HFFc6 (cell line): ENCODE measurements at regions not wholly inside any gene's neighbourhood (a gene's known extent, or its start where the extent isn't known, plus 50 kb on each side); places are given as distances from the start of the nearest gene placed in this dataset.

Experiments used
- DNase-seq: peaks from one replicate; pipeline ENCODE4 v3.0.0-alpha.2; 2018
- H3K27ac Mint-ChIP-seq: 2 replicates; pipeline ENCODE4 v1.8.0; 2020; ENCODE audit warnings: mild to moderate bottlenecking, mixed read lengths
- H3K27me3 Mint-ChIP-seq: 2 replicates; pipeline ENCODE4 v1.8.0; 2021; ENCODE audit warnings: mild to moderate bottlenecking, moderate library complexity, mixed read lengths; ENCODE audit not compliant: insufficient read depth
- H3K36me3 Mint-ChIP-seq: 2 replicates; pipeline ENCODE4 v1.8.0; 2021; ENCODE audit warnings: low read depth, mixed read lengths
- H3K4me1 Mint-ChIP-seq: 2 replicates; pipeline ENCODE4 v1.8.0; 2020; ENCODE audit warnings: low read depth, mixed read lengths
- H3K4me3 Mint-ChIP-seq: 2 replicates; pipeline ENCODE4 v1.8.0; 2020; ENCODE audit warnings: mild to moderate bottlenecking, moderate library complexity, mixed read lengths
- H3K9me3 Mint-ChIP-seq: 2 replicates; pipeline ENCODE4 v1.8.0; 2020; ENCODE audit warnings: mild to moderate bottlenecking, mixed read lengths
- TF ChIP-seq, protein P1 (sequence below): fragments of 200-600 bp; sonication (generic); IDR thresholded peaks from 2 replicates; pipeline ENCODE4 v1.5.0; 2021; ENCODE audit warnings: antibody characterized with exemption, mild to moderate bottlenecking

DNA sequence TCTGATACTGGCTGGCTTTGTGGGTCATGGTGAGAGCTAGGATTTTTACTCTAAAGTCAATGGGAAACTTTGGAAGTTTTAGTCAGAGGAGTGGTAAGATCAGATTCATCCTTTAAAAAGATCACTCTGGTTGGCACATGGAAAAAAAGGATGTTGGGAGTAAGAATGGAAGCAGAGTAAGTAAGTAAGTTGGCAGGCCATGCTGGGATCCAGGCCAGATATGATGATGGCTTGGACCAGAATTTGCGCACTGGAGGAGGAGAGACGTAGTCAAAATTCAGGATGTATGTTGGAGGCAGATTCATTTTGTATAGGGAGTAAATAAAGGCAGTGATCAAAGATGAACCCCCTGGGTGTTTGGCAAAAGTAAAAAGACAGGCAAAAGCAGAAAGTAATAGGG is 283.3 kb upstream of the THSD7B start:
- DNase-seq = no peak
- H3K9me3 Mint-ChIP-seq = peaks cover 36% of the 10 kb centered on the region
- no peaks in the 10 kb centered on the region for H3K4me1 Mint-ChIP-seq
- no peak overlapping the region for H3K27ac Mint-ChIP-seq
- no peaks in the 10 kb centered on the region; the same call in 1 of the 2 replicates for H3K36me3 Mint-ChIP-seq
- no peak overlapping the region for H3K4me3 Mint-ChIP-seq
- no peaks in the 10 kb centered on the region for H3K27me3 Mint-ChIP-seq
- TF ChIP-seq, protein P1, sequence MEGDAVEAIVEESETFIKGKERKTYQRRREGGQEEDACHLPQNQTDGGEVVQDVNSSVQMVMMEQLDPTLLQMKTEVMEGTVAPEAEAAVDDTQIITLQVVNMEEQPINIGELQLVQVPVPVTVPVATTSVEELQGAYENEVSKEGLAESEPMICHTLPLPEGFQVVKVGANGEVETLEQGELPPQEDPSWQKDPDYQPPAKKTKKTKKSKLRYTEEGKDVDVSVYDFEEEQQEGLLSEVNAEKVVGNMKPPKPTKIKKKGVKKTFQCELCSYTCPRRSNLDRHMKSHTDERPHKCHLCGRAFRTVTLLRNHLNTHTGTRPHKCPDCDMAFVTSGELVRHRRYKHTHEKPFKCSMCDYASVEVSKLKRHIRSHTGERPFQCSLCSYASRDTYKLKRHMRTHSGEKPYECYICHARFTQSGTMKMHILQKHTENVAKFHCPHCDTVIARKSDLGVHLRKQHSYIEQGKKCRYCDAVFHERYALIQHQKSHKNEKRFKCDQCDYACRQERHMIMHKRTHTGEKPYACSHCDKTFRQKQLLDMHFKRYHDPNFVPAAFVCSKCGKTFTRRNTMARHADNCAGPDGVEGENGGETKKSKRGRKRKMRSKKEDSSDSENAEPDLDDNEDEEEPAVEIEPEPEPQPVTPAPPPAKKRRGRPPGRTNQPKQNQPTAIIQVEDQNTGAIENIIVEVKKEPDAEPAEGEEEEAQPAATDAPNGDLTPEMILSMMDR = no peak

DNA sequence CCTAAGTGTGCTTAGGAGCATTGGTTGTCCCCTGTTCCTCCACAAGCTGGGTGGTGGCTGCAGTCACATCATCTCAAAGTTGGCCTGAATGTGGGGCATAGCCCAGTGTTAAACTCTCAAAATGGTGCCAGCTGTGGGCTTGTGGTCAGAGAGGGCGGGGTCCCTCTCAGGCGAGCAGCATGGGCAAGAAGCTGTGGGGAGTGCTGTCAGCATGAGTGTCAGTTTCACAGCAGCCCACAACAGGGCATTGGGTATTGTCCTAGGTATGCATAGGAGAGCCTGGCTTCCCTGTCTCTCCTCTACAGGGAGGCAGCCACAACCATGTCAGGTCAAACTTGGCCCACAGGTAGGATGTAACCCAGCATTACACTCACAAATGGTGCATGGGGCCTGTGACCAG is 285.6 kb upstream of the THSD7B start:
- no peak for DNase-seq
- no peak overlapping the region for H3K27ac Mint-ChIP-seq
- H3K4me3 Mint-ChIP-seq = no peak overlapping the region
- peaks cover 31% of the 10 kb centered on the region for H3K9me3 Mint-ChIP-seq
- no peaks in the 10 kb centered on the region for H3K27me3 Mint-ChIP-seq
- H3K4me1 Mint-ChIP-seq = no peaks in the 10 kb centered on the region
- H3K36me3 Mint-ChIP-seq = no peaks in the 10 kb centered on the region; the same call in 1 of the 2 replicates
- TF ChIP-seq, protein P1 = no peak

DNA sequence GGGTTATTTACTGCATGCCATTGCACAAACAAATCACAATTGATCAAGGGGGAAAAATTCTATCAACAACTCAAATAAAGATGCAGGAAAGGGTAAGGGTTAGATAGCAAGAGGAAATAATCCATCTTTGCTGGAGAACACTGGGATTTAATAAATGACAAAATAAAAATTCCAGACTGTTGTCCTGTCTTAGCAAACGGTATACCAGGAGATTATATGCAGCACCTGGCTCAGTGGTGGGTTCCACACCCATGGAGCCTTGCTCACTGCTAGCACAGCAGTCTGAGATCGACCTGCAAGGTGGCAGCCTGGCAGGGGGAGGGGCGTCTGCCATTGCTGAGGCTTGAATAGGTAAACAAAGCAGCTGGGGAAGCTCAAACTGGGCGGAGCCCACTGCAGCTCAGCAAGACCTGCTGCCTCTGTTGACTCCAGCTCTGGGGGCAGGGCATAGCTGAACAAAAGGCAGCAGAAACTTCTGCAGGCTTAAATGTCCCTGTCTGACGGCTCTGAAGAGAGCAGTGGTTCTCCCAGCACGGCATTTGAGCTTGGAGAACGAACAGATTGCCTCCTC is 296.5 kb upstream of the THSD7B start:
- no peak overlapping the region for H3K27ac Mint-ChIP-seq
- peaks cover 48% of the 10 kb centered on the region for H3K9me3 Mint-ChIP-seq
- H3K36me3 Mint-ChIP-seq = no peaks in the 10 kb centered on the region; the same call in 1 of the 2 replicates
- no peak overlapping the region for H3K4me3 Mint-ChIP-seq
- DNase-seq = no peak
- H3K27me3 Mint-ChIP-seq = no peaks in the 10 kb centered on the region
- TF ChIP-seq, protein P1 = no peak
- H3K4me1 Mint-ChIP-seq = no peaks in the 10 kb centered on the region

DNA sequence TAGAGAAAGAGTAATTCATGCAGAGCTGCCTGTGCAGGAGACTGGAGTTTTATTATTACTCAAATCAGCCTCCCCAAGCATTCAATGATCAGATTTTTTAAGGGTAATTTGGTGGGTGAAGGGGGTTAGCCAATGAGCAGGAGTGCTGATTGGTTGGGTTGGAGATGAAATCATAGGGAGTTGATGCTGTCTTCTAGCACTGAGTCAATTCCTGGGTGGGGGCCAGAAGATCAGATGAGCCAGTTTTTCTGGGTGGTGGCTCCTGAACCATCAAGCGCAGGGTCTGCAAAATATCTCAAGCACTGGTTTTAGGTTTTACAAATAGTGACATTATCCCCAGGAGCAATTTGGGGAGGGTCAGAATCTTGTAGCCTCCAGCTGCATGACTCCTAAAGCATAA is 312.8 kb upstream of the THSD7B start:
- no peaks in the 10 kb centered on the region for H3K4me1 Mint-ChIP-seq
- H3K4me3 Mint-ChIP-seq = no peak overlapping the region
- no peaks in the 10 kb centered on the region for H3K27me3 Mint-ChIP-seq
- no peak overlapping the region for H3K27ac Mint-ChIP-seq
- TF ChIP-seq, protein P1 = no peak
- no peak for DNase-seq
- H3K36me3 Mint-ChIP-seq = no peaks in the 10 kb centered on the region
- H3K9me3 Mint-ChIP-seq = peaks cover 38% of the 10 kb centered on the region

DNA sequence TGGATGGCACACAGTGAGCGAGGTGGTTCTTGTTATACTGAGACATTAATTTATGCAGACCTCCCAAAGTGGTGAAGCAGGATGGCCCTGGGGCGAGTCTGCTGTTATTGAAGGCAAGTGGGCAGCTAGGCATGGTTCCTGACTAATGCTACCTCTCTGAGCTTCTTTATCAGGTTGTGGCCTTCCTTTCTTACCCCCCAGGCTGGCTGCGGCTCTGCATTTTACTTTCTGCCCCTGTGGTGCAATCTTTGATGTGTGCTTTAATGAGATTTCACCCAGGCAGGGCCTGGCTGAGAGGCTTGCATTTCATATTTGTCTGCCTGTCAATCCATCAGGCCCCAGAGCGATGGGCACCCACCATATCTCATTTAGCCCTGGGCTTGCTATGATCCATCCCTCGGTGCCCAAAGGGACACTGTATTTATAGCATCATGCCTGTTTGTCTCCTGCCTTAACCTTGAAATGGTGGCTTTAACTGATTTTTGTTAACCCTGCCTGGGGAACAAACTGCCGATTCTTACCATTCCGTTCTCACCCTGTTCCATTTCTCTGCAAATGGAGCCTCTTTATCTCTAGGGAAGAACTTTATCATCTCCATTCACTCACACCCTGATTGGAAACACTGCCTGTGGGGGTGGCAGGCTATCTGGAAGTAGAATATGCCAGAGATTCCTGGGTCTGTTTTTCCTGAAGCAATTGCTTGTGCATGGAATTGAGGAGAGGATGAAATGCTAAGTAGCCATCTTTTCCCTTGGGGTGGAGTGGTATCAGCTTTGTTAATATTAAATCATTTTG is 316.2 kb upstream of the THSD7B start:
- Mint-ChIP-seq H3K27me3 (no peaks in the 10 kb centered on the region), H3K27ac (no peak overlapping the region), H3K4me1 (no peaks in the 10 kb centered on the region), H3K9me3 (peaks cover 40% of the 10 kb centered on the region), H3K4me3 (no peak overlapping the region), H3K36me3 (no peaks in the 10 kb centered on the region)
- DNase-seq = no peak
- TF ChIP-seq, protein P1 = no peak
